ENCODE measurements at regions not wholly inside any gene's neighbourhood (a gene's known extent, or its start where the extent isn't known, plus 50 kb on each side); places are given as distances from the start of the nearest gene placed in this dataset.

- no peak overlapping the region for H2AFZ ChIP-seq (ENCODE audit: low read length)
- H3K4me1 ChIP-seq (ENCODE audit: insufficient read depth, low read length), result no peaks in the 10 kb centered on the region
- no peak overlapping the region for H3K4me3 Mint-ChIP-seq
- H2BK20ac ChIP-seq (ENCODE audit: low read depth, low read length, poor library complexity, severe bottlenecking), result no peak overlapping the region
- H2BK120ac ChIP-seq (ENCODE audit: low read depth, low read length, poor library complexity, severe bottlenecking), result no peak overlapping the region
- no peak overlapping the region for H3K9ac ChIP-seq (ENCODE audit: extremely low read depth, insufficient read length, low read length)
- H2BK5ac ChIP-seq (ENCODE audit: insufficient read length, low read length), result no peak overlapping the region
- H3K27ac Mint-ChIP-seq, result no peak overlapping the region
- TF ChIP-seq CTCF (conservative IDR thresholded peaks at IDR 0.05), result no peak
- H3K79me1 ChIP-seq (ENCODE audit: insufficient read depth, low read depth, low read length, poor library complexity, severe bottlenecking), result no peaks in the 10 kb centered on the region
- H3K23me2 ChIP-seq (ENCODE audit: insufficient read length, low read depth, low read length, poor library complexity, severe bottlenecking), result no peaks in the 10 kb centered on the region
- peaks cover 0 to 7% (median 0%) of the 10 kb centered on the region in 3 experiments; a peak in 1 of 7 replicates for H3K36me3 Mint-ChIP-seq (ENCODE audit: insufficient read depth in 1 of 3, low read depth in 3 of 3)
- H2AK5ac ChIP-seq (ENCODE audit: insufficient read length, low read length), result no peak overlapping the region
- no CpG with 5 or more reads among the region's 4 CpGs for WGBS (ENCODE audit: extremely low coverage, insufficient read length, low lambda C conversion rate)
- H2BK12ac ChIP-seq (ENCODE audit: insufficient read length, low read depth, low read length), result no peak overlapping the region
- H3K4me1 Mint-ChIP-seq, result no peaks in the 10 kb centered on the region
- peaks cover 6 to 7% of the 10 kb centered on the region in 2 experiments; a peak in 2 of 5 replicates for H3K9me3 Mint-ChIP-seq
- no peak for DNase-seq
- no peak overlapping the region for H4K91ac ChIP-seq (ENCODE audit: insufficient read length, low read depth, low read length)
- no peaks in the 10 kb centered on the region for H4K20me1 ChIP-seq (ENCODE audit: control insufficient read depth, insufficient read depth, insufficient read length)
- no peak overlapping the region for H3K23ac ChIP-seq (ENCODE audit: insufficient read length, low read depth, low read length)
- no peak overlapping the region for H3T11ph ChIP-seq (ENCODE audit: low read length)
- no peaks in the 10 kb centered on the region for H3K27me3 Mint-ChIP-seq (ENCODE audit: low read depth)
- H2BK15ac ChIP-seq (ENCODE audit: low read depth, low read length), result no peak overlapping the region
- H3K14ac ChIP-seq (ENCODE audit: insufficient read depth, low read length), result no peak overlapping the region
- no peak overlapping the region for H3K27ac ChIP-seq (ENCODE audit: insufficient read length, low read depth, low read length)
- H3K18ac ChIP-seq (ENCODE audit: insufficient read length, low read depth, low read length), result no peak overlapping the region
- no peak overlapping the region for H3K4me2 ChIP-seq (ENCODE audit: insufficient read depth, insufficient read length, low read length)
- H4K5ac ChIP-seq (ENCODE audit: insufficient read length, low read depth, low read length), result no peak overlapping the region
- no peaks in the 10 kb centered on the region for H3K27me3 ChIP-seq (ENCODE audit: insufficient read depth, low read length)
- no peaks in the 10 kb centered on the region for H3K79me2 ChIP-seq (ENCODE audit: insufficient read depth, low read length)
- no peak overlapping the region for H3K4ac ChIP-seq (ENCODE audit: low read depth, low read length)
- H3K9me3 ChIP-seq (ENCODE audit: control insufficient read depth, low read depth, low read length), result no peaks in the 10 kb centered on the region
- H4K8ac ChIP-seq (replicated peaks; ENCODE audit: insufficient read length, low read depth, low read length), result no peak overlapping the region
- no peak overlapping the region for H3K56ac ChIP-seq (ENCODE audit: insufficient read length, low read depth, low read length)
These were observed 184.0 kb upstream of the SATB1 start for GRCh38 chr3:18609187-18609586.
